ENCODE measurements at regions not wholly inside any gene's neighbourhood (a gene's known extent, or its start where the extent isn't known, plus 50 kb on each side); places are given as distances from the start of the nearest gene placed in this dataset.

DNA sequence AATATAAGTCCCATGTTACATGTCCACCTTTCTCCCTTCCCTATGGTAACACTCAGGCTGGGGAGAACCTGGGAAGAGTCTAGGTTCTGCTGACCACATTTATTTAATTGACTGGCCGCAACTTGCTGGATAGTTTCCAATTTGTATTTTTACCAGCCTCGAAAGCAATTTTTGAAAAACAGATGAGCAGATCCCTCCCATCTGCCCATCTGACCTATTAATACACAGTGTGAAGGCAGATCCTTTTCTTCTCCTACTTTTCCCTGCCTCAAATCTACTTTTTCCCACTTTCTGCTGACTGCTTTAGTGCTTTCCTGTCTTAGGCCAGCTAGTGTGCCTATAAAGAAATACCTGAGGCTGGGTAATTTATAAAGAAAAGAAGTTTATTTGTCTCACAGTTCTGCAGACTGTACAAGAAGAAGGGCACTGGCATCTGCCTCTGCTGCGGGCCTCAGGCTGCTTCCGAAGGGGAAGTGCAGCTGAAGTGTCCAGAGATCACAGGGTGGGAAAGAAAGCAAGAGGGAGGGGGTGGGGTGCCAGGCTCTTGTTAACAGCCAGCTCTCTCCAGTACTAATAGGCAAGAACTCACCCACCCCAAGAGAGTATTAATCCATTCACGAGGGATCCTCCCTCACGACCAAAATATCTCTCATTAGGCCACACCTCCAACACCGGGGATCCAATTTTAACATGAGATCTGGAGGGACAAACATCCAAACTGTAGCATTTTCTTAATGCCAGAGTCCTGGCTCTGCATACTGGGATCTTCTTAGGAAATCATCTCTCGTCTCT is 336.0 kb upstream of the IGFBP3 start:
- DNase-seq: no peak

DNA sequence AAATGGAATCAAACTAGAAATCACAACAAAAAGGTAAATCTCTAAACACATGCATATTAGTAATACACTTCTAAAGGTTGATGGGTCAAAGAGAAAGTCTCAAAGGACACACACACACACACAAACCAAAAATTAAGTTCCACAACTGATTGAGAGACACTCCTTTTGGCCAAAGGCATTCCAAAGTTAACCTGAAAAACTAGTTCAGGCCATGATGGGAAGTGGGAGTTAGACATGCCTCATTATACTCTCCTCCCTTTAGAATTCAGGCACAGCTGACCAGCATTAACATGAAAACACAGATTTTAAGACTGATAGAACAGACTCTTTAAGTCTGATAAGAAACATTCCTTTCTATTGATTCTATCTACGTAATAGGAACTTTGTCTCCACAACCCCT is 332.4 kb upstream of the IGFBP3 start:
- no peak for DNase-seq

DNA sequence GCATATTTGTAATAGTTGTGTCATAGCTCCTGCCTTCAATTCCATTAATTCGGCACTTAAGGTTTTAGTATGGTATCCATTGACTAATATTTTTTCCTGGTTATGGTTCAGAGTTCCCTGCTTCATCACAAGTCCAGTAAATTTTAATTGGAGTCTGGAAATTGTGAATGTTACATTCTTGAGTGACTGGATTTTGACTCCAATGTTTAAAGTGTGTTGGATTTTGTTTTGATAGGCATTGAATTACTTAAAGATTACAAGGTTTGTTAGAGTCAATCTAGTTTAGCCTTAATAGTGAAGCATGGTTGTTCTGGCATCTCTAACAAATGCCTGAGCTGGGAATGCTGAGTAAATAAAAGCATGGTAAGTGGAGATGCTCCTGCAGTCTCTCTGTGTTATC is 326.6 kb upstream of the IGFBP3 start:
- DNase-seq: no peak

DNA sequence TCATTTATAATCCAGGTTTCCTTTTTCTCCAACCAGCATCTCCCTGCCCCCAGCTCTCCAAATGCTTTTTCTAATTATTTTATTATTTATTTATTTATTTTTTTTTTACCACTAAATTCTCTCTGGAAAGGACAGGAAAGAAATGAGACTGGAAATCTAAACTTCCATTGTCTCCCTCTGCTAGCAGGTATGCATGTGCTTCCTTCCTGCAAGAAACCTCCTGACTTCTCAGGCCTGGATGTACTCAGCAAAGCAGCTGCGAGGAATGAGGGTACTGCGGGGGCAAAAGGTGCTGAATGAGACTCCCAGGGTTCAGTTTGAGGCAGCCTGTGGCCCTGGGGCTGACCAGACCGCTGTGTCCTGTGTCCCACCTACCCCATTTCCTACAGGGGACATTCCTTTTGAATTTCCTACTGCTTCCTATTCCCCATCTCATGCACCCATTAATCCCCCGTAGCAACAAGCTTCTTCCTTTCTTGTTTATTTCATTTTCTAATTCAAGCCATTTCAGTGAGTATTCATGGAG is 324.6 kb upstream of the IGFBP3 start:
- DNase-seq: no peak

DNA sequence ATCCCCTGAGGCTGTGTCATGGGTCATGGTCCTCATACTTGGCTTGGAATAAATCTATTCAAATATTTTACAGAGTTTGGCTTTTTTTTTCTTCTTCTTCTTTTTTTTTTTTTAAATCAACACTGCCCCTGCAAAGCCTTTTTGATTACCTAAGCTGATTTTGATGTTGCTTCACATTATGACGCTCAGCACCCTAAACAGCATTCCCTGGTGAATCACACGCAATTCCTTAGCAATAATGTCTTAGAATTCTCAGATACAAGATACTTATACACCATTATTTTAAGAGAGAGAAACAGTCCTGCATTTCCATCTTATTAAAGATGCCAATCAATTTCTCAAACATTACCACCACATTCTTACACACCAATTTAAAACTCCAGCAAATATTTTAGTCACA is 323.7 kb upstream of the IGFBP3 start:
- no peak for DNase-seq

DNA sequence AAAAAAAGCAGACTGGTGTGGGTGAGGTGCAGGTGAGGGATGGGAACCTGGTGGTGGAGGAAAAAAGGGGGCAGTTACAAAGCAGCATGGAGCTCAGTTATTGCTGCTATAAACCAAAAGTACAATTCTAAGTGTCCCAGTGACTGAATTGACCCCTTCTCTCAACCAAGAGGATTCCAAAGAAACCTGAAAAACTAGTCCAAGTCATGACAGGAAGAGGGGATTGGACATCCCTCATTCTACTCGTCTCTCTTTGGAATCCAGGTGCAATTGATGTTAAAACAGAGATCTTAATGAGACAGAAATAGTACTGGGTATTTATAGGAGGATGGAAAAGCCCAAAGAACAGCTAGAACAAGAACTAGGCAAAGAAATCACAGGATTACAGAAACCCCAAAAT is 322.3 kb upstream of the IGFBP3 start:
- no peak for DNase-seq

DNA sequence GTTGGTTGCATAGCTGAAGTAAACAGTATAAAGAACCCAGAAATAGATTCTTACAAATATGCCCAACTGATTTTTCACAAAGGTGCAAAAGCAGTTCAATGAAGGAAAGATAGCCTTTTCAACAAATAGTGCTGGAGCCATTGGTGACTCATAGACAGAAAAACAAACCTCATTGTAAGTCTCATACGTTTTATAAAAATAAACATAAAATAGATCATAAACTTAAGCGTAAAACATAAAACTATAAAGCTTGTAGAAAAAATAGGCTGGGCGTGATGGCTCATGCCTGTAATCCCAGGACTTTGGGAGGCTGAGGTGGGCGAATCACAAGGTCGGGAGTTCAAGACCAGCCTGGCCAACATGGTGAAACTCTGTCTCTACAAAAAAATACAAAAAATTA is 318.8 kb upstream of the IGFBP3 start:
- no peak for DNase-seq

DNA sequence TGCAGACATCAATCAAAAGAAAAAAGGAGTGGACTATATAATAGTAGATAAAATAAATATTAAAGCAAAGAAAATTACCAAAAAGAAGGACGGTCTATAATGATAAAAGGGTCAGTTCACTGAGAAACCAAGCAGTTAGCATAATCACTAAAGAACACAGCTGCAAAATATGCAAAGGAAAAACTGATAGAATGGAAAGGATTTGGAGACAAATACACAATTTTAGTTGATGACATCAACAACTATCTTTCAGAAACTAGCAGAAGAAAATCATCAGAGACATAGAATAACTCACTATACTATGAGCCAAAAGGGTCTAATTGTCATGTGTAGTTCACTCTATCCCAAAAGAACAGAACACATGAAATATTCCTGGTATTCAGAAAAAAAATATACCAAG is 316.4 kb upstream of the IGFBP3 start:
- no peak for DNase-seq

DNA sequence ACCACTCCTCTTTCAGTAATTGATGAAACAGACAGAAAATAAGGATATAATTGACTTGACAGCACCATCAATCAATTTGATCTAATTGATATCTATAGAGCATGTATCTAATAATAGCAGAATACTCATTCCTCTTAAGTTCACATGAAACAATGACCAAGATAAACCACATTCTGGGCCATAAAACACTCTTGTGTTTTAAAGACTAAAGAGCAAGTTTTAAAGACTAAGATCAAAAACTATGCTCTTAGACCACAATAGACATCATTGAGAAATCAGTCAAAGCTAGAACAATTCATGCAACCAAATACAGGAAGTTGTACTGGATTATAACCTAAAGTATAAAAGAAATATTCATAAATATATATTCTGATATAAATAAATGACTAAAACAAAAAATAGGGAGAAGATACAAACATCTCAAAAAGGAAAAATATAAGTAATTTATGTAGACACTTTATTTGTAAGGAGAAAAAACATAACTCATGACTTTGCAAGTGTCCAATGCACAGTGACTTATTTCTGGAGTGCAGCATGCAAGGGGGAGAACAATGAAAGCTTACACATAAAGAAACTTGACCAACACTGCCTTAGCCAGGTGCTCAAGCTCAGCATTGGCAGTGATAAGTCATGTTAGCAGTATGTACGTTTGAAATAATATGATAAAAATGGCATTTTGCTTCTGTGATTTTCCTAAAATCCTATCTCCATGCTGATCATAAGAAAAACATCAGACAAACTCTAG is 312.7 kb upstream of the IGFBP3 start:
- no peak for DNase-seq

DNA sequence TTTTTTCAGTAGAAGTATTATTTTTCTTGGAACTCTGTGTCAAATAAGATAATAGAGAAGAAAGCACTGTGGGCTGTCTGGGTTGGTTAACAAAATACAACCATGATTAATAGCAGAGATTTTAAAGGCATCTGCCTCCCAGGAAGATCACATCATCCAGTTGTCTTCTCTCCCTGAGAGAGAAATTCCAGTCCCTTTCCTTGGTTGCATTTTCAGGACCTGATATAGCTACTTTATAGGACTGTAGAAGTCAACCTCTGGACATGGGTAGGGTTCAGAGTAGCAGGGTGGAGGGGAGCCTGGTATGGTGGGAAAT is 309.9 kb upstream of the IGFBP3 start:
- no peak for DNase-seq

DNA sequence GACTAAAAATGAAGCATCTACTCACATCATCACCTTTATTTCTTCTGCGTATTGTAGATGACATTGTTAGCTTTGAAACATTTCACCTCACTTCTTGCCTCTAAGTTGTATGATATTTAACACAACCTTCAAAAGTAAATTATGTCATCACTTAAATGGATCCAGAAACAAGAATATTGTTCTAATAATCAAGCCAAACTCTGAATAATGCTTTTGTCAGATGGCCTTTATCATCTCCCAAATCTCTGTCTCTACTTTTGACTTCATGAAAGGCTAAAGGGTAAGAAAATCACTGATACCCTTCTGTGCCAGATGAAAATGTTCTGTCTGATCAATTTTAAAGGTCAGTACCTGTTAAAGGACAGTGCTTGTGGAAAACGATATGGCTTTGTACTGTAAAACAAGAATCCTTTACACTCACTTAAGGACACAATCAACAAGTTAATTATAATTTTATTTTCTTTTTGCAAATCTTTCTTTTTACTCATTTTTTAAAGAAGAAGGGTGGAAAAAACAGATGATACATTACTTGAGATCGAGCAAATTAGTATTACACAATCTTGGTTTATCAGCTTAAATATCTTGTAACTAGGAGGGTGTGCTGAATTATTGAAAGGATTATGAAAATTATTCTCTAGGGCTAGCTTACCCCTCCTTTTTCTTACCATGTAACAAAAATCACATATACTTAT is 309.4 kb upstream of the IGFBP3 start:
- DNase-seq: no peak

DNA sequence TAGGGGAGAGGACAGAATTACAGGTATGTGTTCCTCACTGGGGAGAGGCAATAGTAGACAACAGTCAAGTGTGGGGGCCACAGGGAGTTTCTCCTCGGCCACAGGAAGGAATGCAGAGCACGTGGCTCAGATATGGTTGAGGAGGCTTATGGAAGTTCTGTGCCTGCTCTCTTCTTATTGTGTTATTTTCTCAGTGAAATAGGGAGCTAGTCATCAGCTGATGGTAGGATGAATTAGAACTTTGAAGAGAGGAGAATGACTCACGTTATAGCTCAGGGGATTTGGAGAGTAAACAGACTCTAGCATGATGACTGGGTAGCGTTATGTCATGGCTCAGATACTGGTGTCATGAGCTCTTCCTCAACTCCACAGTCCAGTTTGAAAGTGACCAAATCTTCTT is 308.3 kb upstream of the IGFBP3 start:
- no peak for DNase-seq

DNA sequence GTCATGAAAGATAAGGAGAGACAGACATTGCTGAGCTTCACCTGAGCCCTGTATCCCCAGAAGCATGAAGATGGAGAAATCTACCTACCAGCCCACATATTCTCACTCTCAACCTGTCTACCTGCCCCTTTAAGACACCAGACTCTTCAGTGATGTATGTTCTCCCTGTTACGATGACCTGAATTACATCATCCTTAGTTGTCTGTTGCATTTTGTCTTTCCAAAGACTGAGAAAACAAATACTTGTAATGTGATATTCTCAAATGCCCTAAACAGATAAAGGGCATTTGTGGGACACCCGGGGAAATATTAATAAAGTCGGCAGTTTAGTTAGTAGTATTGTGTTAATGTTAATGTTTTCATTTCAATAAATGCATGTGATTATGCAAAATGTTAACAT is 305.8 kb upstream of the IGFBP3 start:
- no peak for DNase-seq

DNA sequence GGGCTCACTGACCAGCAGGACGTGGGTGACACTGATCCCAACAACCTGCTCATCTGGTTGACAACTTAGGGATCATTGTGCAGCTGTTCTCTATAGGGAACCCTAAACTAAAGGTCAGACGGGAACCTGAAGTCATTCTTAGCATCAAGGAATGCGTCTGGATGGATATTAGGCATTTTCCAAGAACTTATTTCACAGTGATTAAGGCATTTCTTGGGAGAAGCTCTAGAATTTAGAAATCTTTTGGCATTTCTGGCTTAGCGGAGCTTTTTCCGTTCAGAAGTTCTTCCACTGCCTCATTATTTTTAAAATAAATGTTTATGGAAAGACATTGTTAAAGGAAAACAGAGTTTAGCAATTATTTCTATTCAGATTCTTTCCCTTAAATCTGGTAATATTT is 303.3 kb upstream of the IGFBP3 start:
- no peak for DNase-seq

DNA sequence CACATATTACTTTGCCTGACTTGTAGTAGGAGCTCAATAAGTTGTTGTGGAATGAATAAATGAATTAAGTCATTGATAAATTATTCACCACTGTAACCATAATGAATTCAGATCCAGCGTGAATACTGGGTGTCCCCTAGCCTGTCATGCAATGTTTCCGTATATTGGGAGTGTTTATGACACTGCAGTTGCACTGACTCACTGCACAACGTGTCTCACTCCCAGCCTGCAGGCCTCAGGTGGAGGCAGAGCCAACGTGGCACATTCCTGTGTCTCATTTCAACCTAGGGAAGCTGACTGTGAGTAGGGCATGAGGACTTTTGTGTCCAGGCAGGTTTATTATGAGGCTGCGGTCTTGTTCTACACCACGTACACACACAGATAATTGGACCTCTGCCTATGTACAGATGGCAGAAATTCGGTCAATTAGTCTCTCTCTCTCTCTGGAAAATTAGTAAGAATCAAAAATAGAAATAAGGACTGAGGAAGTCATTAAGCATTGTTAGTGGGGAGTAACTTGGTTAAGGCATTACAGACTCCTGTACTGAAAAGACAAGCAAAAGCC is 299.1 kb upstream of the IGFBP3 start:
- DNase-seq: no peak

DNA sequence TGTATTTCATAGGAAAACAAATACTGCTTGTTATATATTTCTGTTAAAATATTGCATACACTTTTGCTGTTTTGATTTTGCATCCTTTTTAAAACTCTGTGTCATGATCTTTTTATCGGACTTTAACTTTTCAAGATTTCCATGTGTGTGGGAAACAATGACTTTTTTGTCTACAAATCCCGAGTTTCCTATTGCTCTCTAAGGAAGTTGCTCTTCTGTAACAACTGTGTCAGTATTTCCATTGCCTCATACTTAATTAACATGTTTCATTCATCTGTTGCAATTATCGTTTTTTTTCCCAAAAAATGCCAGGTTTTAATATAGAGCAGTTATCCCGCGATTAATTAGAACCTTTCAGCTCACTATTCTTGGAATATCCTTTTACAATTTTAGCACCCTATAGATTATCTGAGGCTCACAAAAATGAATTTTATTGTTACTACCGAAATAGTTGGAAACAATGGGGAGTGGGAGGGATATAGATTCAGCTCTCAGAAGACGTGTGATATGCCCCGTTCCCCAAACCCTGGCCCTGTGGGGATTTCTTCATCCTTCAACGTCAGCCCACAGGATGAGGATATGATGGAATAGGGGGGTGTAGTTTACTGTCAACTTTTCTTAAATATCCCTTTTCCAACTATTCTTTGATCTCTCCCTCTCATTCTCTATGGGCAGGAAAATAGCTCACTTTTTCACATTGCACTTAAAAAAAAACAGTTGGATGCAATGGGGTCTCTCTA is 297.6 kb upstream of the IGFBP3 start:
- no peak for DNase-seq

DNA sequence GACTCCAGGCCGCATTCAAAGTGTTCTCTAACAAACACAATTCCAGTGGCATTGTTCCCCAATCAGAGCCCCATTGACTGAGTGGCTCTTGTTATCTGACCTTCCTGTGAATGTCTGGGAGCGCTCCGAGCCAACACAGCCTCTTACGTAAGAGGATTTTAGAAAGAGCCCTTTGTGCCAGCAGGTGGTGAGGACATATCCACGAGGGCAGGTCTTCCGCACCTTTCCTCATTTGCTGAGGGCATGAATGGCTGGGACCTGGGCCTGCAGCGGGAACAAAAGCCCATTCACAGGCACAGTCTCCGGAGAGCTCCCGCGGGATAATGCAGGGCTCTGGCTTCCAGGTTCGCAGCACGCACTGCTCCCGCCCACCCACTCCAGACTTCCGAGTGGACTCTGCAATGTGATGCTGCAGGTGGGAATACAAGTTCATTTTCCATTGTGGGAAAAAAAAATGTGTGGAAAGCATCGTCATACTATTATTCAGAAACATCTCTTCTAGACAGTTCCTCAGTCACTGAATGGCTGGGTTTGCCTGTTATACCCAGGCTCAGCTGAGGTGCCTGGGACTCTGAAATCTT is 295.0 kb upstream of the IGFBP3 start:
- DNase-seq: no peak

DNA sequence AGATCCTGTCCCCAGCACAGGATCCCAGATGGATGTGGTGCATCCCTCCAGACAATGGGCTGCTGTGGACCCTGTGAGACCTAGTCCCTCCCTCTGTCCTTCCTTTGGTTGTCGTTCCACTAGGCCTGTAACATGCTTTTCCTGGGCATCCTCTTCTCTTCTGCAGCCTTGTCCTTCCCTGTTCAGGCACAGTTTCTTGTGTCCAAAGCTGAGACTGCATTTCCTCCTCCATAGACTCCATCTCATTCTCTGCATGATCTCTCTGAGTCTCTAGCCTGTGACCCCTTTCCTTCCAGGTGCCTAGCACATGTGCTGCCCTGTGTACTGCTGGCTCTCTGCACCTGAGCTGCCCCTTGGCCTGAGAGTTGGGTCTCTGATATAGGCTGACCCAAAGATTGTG is 293.5 kb upstream of the IGFBP3 start:
- no peak for DNase-seq

DNA sequence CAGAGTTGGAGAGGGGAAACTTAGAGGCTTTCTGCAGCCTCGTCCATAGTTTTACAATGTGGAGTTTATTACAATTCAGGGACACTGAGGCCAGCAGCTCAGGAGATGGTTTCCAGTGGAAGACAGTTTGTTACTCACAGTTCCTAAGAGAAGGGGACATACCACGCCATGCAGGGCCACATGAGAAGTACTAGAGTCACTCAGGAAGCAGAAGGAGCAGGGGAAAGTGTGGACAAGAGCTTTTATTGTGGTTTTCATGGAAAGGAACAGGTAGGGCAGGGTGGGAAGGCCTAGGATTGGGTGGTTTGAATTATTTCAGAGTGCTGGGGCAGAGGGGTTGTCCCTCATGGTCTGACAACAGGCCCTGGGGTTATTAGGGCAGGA is 292.1 kb upstream of the IGFBP3 start:
- no peak for DNase-seq

DNA sequence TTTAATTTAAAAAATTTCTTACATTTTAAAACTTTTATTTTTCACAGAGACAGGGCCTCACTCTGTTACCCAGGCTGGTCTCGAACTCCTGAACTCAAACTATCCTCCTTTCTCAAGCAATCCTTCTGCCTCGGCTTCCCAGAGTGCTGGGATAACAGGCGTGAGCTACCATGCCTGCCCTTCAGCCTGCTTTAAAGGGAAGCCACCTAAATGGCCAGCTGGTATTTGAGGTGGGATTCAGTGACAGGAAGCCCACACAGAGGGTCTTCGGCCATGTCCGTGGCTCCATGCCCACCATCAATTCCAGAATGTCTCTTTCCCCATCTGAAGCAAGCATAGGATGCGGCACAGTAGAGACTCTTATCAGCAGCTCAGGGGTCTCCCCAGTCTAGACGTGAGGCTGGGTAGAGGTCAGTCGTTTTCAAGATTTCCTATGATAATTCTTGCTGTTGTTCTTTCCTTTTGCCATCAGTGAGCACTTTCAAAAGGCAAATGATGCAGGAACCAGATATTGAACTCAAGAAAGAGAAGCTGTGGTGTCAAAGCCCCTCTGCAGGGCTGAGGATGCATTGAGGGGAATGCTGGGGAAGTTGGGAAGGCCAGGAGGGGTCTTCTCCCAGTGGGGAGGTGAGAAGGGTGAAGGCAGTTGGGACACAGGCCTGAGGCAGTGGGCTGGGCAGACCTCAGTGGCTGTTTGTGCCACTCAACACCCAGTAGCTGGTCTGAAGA is 291.5 kb upstream of the IGFBP3 start:
- no peak for DNase-seq

DNA sequence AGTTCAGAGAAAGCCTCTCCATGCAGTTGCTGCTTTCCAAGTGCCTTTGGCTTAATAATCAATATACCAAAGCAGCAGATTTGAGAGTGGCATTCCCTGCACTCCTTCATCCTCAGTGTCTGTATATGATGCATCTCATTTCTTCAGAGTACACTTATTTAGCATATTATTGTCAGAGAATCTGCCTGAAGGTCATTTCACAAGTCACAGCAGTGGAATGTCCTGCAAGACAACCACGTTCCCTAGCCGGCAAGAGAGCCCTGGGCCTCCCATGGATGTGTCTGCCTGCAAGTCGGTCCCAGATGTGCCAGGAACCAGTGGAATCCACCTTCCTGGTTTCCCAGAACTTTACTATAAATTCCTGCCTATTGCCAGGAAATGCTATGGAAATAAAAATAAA is 289.4 kb upstream of the IGFBP3 start:
- no peak for DNase-seq

Data from CD4-positive, alpha-beta T cell treated with Interferon alpha-2 for 1 hour (primary cell).